Loucy (cell line): ENCODE measurements at regions not wholly inside any gene's neighbourhood (a gene's known extent, or its start where the extent isn't known, plus 50 kb on each side); places are given as distances from the start of the nearest gene placed in this dataset.

ENCODE experiments used
- H2AFZ ChIP-seq: fragments of 200-600 bp; sonication (generic); 2 replicates; pipeline ENCODE4 v1.6.0; 2016; ENCODE audit warnings: antibody characterized with exemption, mild to moderate bottlenecking, low read length, moderate library complexity
- H3F3A ChIP-seq: fragments of 200-600 bp; 2 replicates; pipeline ENCODE4 v1.6.0; 2016; ENCODE audit warnings: antibody characterized with exemption, low read depth, mild to moderate bottlenecking
- H3K27me3 ChIP-seq: fragments of 200-600 bp; sonication (generic); 2 replicates; pipeline ENCODE4 v1.6.1; 2014; ENCODE audit warnings: low read length, mild to moderate bottlenecking; ENCODE audit not compliant: insufficient read depth, poor library complexity, severe bottlenecking
- H3K36me3 ChIP-seq: fragments of 200-600 bp; sonication (generic); 2 replicates; pipeline ENCODE4 v1.6.1; 2016; ENCODE audit warnings: low read length; ENCODE audit not compliant: insufficient read depth
- H3K4me1 ChIP-seq: fragments of 200-600 bp; sonication (generic); 2 replicates; pipeline ENCODE4 v1.5.1; 2014; ENCODE audit warnings: low read length, mild to moderate bottlenecking; ENCODE audit not compliant: insufficient read depth, poor library complexity, severe bottlenecking
- H3K4me2 ChIP-seq: fragments of 200-600 bp; sonication (generic); 2 replicates; pipeline ENCODE4 v1.6.0; 2014; ENCODE audit warnings: antibody characterized with exemption, low read length, low read depth, mild to moderate bottlenecking; ENCODE audit not compliant: poor library complexity, severe bottlenecking
- H3K4me3 ChIP-seq: fragments of 200-600 bp; sonication (generic); 2 replicates; pipeline ENCODE4 v1.5.1; 2014; ENCODE audit warnings: low read length, mild to moderate bottlenecking, mixed read lengths; ENCODE audit not compliant: poor library complexity, severe bottlenecking
- H3K79me2 ChIP-seq: fragments of 200-600 bp; sonication (generic); 2 replicates; pipeline ENCODE4 v1.6.1; 2014; ENCODE audit warnings: low read length; ENCODE audit not compliant: insufficient read depth
- H3K9ac ChIP-seq: fragments of 200-600 bp; sonication (generic); 2 replicates; pipeline ENCODE4 v1.6.0; 2014; ENCODE audit warnings: mild to moderate bottlenecking, low read depth, low read length, moderate library complexity; ENCODE audit not compliant: poor library complexity, severe bottlenecking
- H3K9me2 ChIP-seq: fragments of 200-600 bp; sonication (generic); replicated peaks from 2 replicates; pipeline ENCODE4 v1.6.1; 2016; ENCODE audit warnings: low read depth, low read length, mixed read lengths
- H3K9me3 ChIP-seq: fragments of 200-600 bp; sonication (generic); 2 replicates; pipeline ENCODE4 v1.6.1; 2014; ENCODE audit warnings: mild to moderate bottlenecking, antibody characterized with exemption, low read length, low read depth; ENCODE audit not compliant: insufficient read depth
- H4K20me1 ChIP-seq: fragments of 200-600 bp; sonication (generic); 2 replicates; pipeline ENCODE4 v1.6.0; 2014; ENCODE audit warnings: antibody characterized with exemption, low read length, mild to moderate bottlenecking; ENCODE audit not compliant: insufficient read depth, poor library complexity, severe bottlenecking
- EZH2phosphoT487 ChIP-seq: fragments of 200-600 bp; IDR thresholded peaks from 2 replicates; pipeline ENCODE4 v1.6.1; 2018; ENCODE audit warnings: antibody characterized with exemption, mild to moderate bottlenecking, moderate library complexity, borderline replicate concordance
- TF ChIP-seq, protein P1 (sequence below): fragments of 200-600 bp; sonication (generic); conservative IDR thresholded peaks from 2 replicates; pipeline ENCODE4 v1.5.1; 2014; ENCODE audit warnings: mild to moderate bottlenecking, antibody characterized with exemption, low read length

DNA sequence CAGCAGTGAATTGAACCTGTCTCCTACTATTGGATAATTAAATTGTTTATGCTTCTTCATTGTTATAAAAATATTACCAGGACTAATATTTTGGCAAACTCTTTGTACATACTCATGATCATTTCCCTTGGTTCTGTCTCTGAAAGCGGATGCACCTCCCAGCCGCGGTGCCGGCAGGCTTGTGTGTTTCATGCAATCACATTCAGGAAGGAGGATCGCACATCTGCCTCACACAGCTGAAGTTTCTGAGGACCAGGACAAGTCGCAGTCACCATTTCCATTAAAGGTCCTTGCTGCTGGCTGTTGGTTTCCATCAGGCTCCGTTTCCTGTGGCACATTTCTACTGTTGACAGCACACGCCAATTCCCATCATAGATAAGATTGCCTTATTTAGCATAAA, 117.8 kb upstream of the SHH start:
- Histone ChIP-seq H4K20me1 (no peaks in the 10 kb centered on the region), H3K4me3 (no peak overlapping the region)

DNA sequence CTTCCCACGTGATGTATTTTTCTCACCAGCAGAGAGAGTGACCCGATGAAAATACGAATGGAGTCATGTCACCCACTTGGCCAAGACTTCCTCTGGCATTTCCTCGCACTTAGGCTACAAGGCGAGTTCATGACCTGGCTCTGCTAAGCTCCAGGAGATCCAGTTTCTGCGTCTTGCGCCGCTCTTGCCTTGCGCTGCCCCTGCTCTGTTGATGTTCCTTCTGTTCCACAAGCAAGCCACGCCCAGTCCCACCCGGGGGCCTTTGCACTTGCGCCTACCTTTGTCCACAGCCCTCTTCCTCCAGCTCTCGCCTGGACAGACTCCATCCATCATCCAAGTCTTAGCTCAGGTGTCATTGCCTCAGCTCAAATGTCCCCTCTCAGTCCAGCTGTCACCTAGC, 116.3 kb upstream of the SHH start:
- Histone ChIP-seq H3K4me2 (no peak overlapping the region), H3K27me3 (no peaks in the 10 kb centered on the region)

More for the DNA sequence above, 117.8 kb upstream of the SHH start:
- H3K27me3 ChIP-seq, result no peaks in the 10 kb centered on the region
- H3K9ac ChIP-seq, result no peak overlapping the region
- peaks cover 8% of the 10 kb centered on the region; the same call in 1 of the 2 replicates for H3K9me3 ChIP-seq
- no peak overlapping the region for H3K4me2 ChIP-seq
- no peaks in the 10 kb centered on the region for H3K9me2 ChIP-seq
- no peaks in the 10 kb centered on the region for H3F3A ChIP-seq
- no peaks in the 10 kb centered on the region for H3K4me1 ChIP-seq
- TF ChIP-seq, protein P1, sequence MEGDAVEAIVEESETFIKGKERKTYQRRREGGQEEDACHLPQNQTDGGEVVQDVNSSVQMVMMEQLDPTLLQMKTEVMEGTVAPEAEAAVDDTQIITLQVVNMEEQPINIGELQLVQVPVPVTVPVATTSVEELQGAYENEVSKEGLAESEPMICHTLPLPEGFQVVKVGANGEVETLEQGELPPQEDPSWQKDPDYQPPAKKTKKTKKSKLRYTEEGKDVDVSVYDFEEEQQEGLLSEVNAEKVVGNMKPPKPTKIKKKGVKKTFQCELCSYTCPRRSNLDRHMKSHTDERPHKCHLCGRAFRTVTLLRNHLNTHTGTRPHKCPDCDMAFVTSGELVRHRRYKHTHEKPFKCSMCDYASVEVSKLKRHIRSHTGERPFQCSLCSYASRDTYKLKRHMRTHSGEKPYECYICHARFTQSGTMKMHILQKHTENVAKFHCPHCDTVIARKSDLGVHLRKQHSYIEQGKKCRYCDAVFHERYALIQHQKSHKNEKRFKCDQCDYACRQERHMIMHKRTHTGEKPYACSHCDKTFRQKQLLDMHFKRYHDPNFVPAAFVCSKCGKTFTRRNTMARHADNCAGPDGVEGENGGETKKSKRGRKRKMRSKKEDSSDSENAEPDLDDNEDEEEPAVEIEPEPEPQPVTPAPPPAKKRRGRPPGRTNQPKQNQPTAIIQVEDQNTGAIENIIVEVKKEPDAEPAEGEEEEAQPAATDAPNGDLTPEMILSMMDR, result no peak
- TF ChIP-seq EZH2phosphoT487, result no peak
- H2AFZ ChIP-seq, result no peak overlapping the region
- H3K36me3 ChIP-seq, result no peaks in the 10 kb centered on the region
- no peaks in the 10 kb centered on the region for H3K79me2 ChIP-seq

DNA sequence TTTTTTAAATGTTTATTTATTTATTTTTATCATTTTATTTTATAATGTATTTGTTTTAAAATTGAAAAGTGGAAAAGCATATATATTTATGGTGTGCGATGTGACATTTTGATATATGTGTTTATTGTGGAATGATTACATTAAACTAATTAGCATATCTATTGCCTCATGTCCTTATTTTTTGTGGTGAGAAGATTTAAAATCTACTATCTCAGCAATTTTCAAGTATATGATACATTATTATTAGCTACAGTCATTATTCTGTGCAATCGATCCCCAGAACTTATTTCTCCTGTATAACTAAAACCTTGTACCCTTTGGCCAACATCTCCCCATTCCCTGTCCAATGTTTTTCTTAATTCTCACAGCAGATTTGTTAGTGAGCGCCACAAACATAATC, 115.6 kb upstream of the SHH start:
- Histone ChIP-seq H2AFZ (no peak overlapping the region), H3K4me2 (no peak overlapping the region), H3K9me2 (no peaks in the 10 kb centered on the region), H3K4me1 (no peaks in the 10 kb centered on the region), H4K20me1 (no peaks in the 10 kb centered on the region), H3K9ac (no peak overlapping the region), H3K27me3 (no peaks in the 10 kb centered on the region), H3K4me3 (no peak overlapping the region), H3F3A (no peaks in the 10 kb centered on the region), H3K9me3 (0 out of 2 replicates have a peak, but pooled peaks cover 5% of the 10 kb centered on the region), H3K36me3 (no peaks in the 10 kb centered on the region), H3K79me2 (no peaks in the 10 kb centered on the region)
- TF ChIP-seq EZH2phosphoT487, result no peak
- TF ChIP-seq, protein P1, result no peak

More for the DNA sequence above, 116.3 kb upstream of the SHH start:
- H3K4me3 ChIP-seq, result no peak overlapping the region
- H2AFZ ChIP-seq, result no peak overlapping the region
- H3K9me3 ChIP-seq, result peaks cover 8% of the 10 kb centered on the region; the same call in 1 of the 2 replicates
- TF ChIP-seq, protein P1, result no peak
- no peak for TF ChIP-seq EZH2phosphoT487
- no peaks in the 10 kb centered on the region for H3F3A ChIP-seq
- H3K79me2 ChIP-seq, result no peaks in the 10 kb centered on the region
- H3K4me1 ChIP-seq, result no peaks in the 10 kb centered on the region
- no peaks in the 10 kb centered on the region for H3K36me3 ChIP-seq
- H3K9me2 ChIP-seq, result no peaks in the 10 kb centered on the region
- no peaks in the 10 kb centered on the region for H4K20me1 ChIP-seq
- H3K9ac ChIP-seq, result no peak overlapping the region
